ENCODE measurements at regions not wholly inside any gene's neighbourhood (a gene's known extent, or its start where the extent isn't known, plus 50 kb on each side); places are given as distances from the start of the nearest gene placed in this dataset.
"Not testable (repeated sequence)": the region's sequence is repeated elsewhere in the genome, so short reads cannot be mapped to it uniquely, and the experiment has no call there.

GRCh38 chr14:65834812-65835211 is 422.3 kb downstream of the FUT8 start:
- no peak for DNase-seq (ENCODE audit: low spot score)

- DNase-seq (ENCODE audit: low spot score): no peak
Observed at GRCh38 chr14:65835501-65835900, 423.0 kb downstream of the FUT8 start.

GRCh38 chr14:65838565-65838964 is 426.0 kb downstream of the FUT8 start:
- no peak for DNase-seq (ENCODE audit: low spot score)

GRCh38 chr14:65840118-65840751 is 427.7 kb downstream of the FUT8 start:
- no peak for DNase-seq (ENCODE audit: low spot score)

- no peak for DNase-seq (ENCODE audit: low spot score)
Observed at GRCh38 chr14:65840786-65841185, 428.3 kb downstream of the FUT8 start.

- peak; percentile 29 for DNase-seq (ENCODE audit: low spot score)
Observed at GRCh38 chr14:65846196-65846868, 433.8 kb downstream of the FUT8 start.

- peak; percentile 83 for DNase-seq (ENCODE audit: low spot score)
Observed at GRCh38 chr14:65847075-65847847, 434.7 kb downstream of the FUT8 start.

- not testable (repeated sequence) for DNase-seq (ENCODE audit: low spot score)
Observed at GRCh38 chr14:65847931-65848330, 435.4 kb downstream of the FUT8 start.

GRCh38 chr14:65849091-65849490 is 436.6 kb downstream of the FUT8 start:
- no peak for DNase-seq (ENCODE audit: low spot score)

- no peak for DNase-seq (ENCODE audit: low spot score)
Observed at GRCh38 chr14:65849558-65849957, 437.0 kb downstream of the FUT8 start.

- DNase-seq (ENCODE audit: low spot score): peak; percentile 84
Observed at GRCh38 chr14:65850429-65851135, 438.1 kb downstream of the FUT8 start.

- DNase-seq (ENCODE audit: low spot score): no peak
Observed at GRCh38 chr14:65852689-65853088, 440.2 kb downstream of the FUT8 start.

- no peak for DNase-seq (ENCODE audit: low spot score)
Observed at GRCh38 chr14:65853407-65853955, 441.0 kb downstream of the FUT8 start.

- no peak for DNase-seq (ENCODE audit: low spot score)
Observed at GRCh38 chr14:65854215-65854614, 441.7 kb downstream of the FUT8 start.

GRCh38 chr14:65860956-65861611 is 448.6 kb downstream of the FUT8 start:
- DNase-seq (ENCODE audit: low spot score): no peak

- no peak for DNase-seq (ENCODE audit: low spot score)
Observed at GRCh38 chr14:65864549-65864948, 452.0 kb downstream of the FUT8 start.

GRCh38 chr14:65864984-65865383 is 452.5 kb downstream of the FUT8 start:
- DNase-seq (ENCODE audit: low spot score): no peak

- DNase-seq (ENCODE audit: low spot score): no peak
Observed at GRCh38 chr14:65866448-65866847, 453.9 kb downstream of the FUT8 start.

GRCh38 chr14:65866886-65867285 is 454.4 kb downstream of the FUT8 start:
- DNase-seq (ENCODE audit: low spot score): no peak

- no peak for DNase-seq (ENCODE audit: low spot score)
Observed at GRCh38 chr14:65867333-65867732, 454.8 kb downstream of the FUT8 start.

- DNase-seq (ENCODE audit: low spot score): no peak
Observed at GRCh38 chr14:65872536-65872935, 460.0 kb downstream of the FUT8 start.

GRCh38 chr14:65877166-65877565 is 464.6 kb downstream of the FUT8 start:
- DNase-seq (ENCODE audit: low spot score): no peak
